ENCODE measurements at regions not wholly inside any gene's neighbourhood (a gene's known extent, or its start where the extent isn't known, plus 50 kb on each side); places are given as distances from the start of the nearest gene placed in this dataset.

- no peak for TF ChIP-seq CTCF (IDR thresholded peaks at IDR 0.05)
- TF ChIP-seq POLR2A (IDR thresholded peaks at IDR 0.05) = no peak
Measured at GRCh38 chr7:125648543-125648942, 718.9 kb upstream of the POT1 start.
